GM10266 (cell line): ENCODE measurements at regions not wholly inside any gene's neighbourhood (a gene's known extent, or its start where the extent isn't known, plus 50 kb on each side); places are given as distances from the start of the nearest gene placed in this dataset.

ENCODE experiments used
- DNase-seq: peaks from one replicate; pipeline ENCODE4 v3.0.0; 2012; ENCODE audit errors: extremely low spot score
- CTCF ChIP-seq: IDR thresholded peaks from 2 replicates; pipeline ENCODE4 v1.5.1; 2012; ENCODE audit warnings: mild to moderate bottlenecking, low read depth; ENCODE audit not compliant: control insufficient read depth, insufficient read depth; ENCODE audit errors: missing control alignments

GRCh38 chr18:2219706-2220105 lies 351.6 kb downstream of the METTL4 start:
- TF ChIP-seq CTCF, result no peak
- DNase-seq, result no peak

- no peak for DNase-seq
- TF ChIP-seq CTCF, result no peak
These were observed 348.8 kb downstream of the METTL4 start for GRCh38 chr18:2222270-2223185.

GRCh38 chr18:2223449-2223848 lies 347.9 kb downstream of the METTL4 start:
- no peak for TF ChIP-seq CTCF
- DNase-seq, result no peak

- no peak for DNase-seq
- peak; percentile 29 for TF ChIP-seq CTCF
These were observed 347.5 kb downstream of the METTL4 start for GRCh38 chr18:2223849-2224248.

GRCh38 chr18:2236232-2236631 lies 335.1 kb downstream of the METTL4 start:
- TF ChIP-seq CTCF, result no peak
- DNase-seq, result no peak

GRCh38 chr18:2237706-2238105 lies 333.6 kb downstream of the METTL4 start:
- DNase-seq, result no peak
- no peak for TF ChIP-seq CTCF

GRCh38 chr18:2240311-2240705 lies 331.0 kb downstream of the METTL4 start:
- TF ChIP-seq CTCF, result no peak

More at GRCh38 chr18:2240311-2240705, 331.0 kb downstream of the METTL4 start:
- DNase-seq, result no peak
